ENCODE measurements at regions not wholly inside any gene's neighbourhood (a gene's known extent, or its start where the extent isn't known, plus 50 kb on each side); places are given as distances from the start of the nearest gene placed in this dataset.

- TF ChIP-seq POLR2A (IDR thresholded peaks at IDR 0.05) (no peak), EP300 (IDR thresholded peaks at IDR 0.05) (no peak)
Observed at GRCh38 chr13:74190999-74191398, 56.8 kb upstream of the KLF12 start.

All from ovary (tissue), 1 donor.